Thoracic aorta (tissue), 2 donors: ENCODE measurements at regions not wholly inside any gene's neighbourhood (a gene's known extent, or its start where the extent isn't known, plus 50 kb on each side); places are given as distances from the start of the nearest gene placed in this dataset.

ENCODE experiments used
- ATAC-seq: fragments of 150-250 bp; one replicate; pipeline ENCODE4 v1.8.0; 2017; ENCODE audit warnings: low read depth; ENCODE audit not compliant: insufficient number of reproducible peaks, low FRiP score
- DNase-seq: peaks from one replicate; pipeline ENCODE4 v3.0.0-alpha.2; 2020; ENCODE audit warnings: low spot score
- H3K27ac ChIP-seq, 2 donors: fragments of 200-600 bp; sonication (generic); 1 replicate in 1 of 2; 2 replicates in 1 of 2; pipeline ENCODE4 v1.5.1; 2016; ENCODE audit warnings: mild to moderate bottlenecking in 2 of 2, moderate library complexity in 2 of 2
- H3K27me3 ChIP-seq: fragments of 200-600 bp; sonication (generic); replicated peaks from 2 replicates; pipeline ENCODE4 v1.6.0; 2016; ENCODE audit warnings: mild to moderate bottlenecking; ENCODE audit not compliant: insufficient read depth
- H3K36me3 ChIP-seq: fragments of 200-600 bp; sonication (generic); one replicate; pipeline ENCODE4 v1.5.1; 2016
- H3K4me1 ChIP-seq, 2 donors: fragments of 200-600 bp; sonication (generic); 1 replicate in 1 of 2; 2 replicates in 1 of 2; pipeline versions ENCODE4 v1.5.1 to v1.6.0; 2016; ENCODE audit warnings: low read depth in 2 of 2, mild to moderate bottlenecking in 1 of 2; ENCODE audit not compliant: control insufficient read depth in 1 of 2
- H3K4me3 ChIP-seq: fragments of 200-600 bp; sonication (generic); 2 replicates; pipeline ENCODE4 v1.5.1; 2016; ENCODE audit warnings: mild to moderate bottlenecking
- H3K9me3 ChIP-seq: fragments of 200-600 bp; sonication (generic); 2 replicates; pipeline ENCODE4 v1.5.1; 2016
- CTCF ChIP-seq: fragments of 200-600 bp; sonication (generic); IDR thresholded peaks from one replicate; pipeline ENCODE4 v1.5.1; 2019; ENCODE audit warnings: antibody characterized with exemption

DNA sequence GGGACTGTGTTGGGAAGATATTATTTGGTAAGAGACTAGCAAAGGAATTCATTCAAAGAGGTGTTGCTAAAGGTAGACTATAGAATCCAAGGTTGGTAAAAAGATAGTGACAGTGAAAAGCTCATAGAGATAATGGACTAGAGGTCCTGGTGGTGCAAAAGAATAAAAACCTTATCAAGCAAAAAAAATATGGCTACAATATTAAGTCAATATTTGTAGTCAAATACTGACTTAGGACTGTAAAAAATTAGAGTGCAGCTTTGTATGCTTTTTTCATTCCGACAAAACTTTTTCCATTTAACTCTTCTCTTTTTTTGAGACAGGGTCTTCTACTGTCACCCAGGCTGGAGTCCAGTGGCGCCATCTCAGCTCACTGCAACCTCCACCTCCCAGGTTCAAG lies 444.0 kb upstream of the AGTR1 start:
- ATAC-seq, result no peak

GRCh38 chr3:148254402-148254801 lies 443.3 kb upstream of the AGTR1 start:
- no peak for ATAC-seq
- no peaks in the 10 kb centered on the region for H3K36me3 ChIP-seq

More for the DNA sequence above, 444.0 kb upstream of the AGTR1 start:
- Histone ChIP-seq H3K9me3 (no peaks in the 10 kb centered on the region), H3K4me3 (no peak overlapping the region), H3K36me3 (no peaks in the 10 kb centered on the region), H3K27ac (no peak overlapping the region), H3K4me1 (no peaks in the 10 kb centered on the region), H3K27me3 (no peaks in the 10 kb centered on the region)
- no peak for TF ChIP-seq CTCF
- DNase-seq, result no peak

DNA sequence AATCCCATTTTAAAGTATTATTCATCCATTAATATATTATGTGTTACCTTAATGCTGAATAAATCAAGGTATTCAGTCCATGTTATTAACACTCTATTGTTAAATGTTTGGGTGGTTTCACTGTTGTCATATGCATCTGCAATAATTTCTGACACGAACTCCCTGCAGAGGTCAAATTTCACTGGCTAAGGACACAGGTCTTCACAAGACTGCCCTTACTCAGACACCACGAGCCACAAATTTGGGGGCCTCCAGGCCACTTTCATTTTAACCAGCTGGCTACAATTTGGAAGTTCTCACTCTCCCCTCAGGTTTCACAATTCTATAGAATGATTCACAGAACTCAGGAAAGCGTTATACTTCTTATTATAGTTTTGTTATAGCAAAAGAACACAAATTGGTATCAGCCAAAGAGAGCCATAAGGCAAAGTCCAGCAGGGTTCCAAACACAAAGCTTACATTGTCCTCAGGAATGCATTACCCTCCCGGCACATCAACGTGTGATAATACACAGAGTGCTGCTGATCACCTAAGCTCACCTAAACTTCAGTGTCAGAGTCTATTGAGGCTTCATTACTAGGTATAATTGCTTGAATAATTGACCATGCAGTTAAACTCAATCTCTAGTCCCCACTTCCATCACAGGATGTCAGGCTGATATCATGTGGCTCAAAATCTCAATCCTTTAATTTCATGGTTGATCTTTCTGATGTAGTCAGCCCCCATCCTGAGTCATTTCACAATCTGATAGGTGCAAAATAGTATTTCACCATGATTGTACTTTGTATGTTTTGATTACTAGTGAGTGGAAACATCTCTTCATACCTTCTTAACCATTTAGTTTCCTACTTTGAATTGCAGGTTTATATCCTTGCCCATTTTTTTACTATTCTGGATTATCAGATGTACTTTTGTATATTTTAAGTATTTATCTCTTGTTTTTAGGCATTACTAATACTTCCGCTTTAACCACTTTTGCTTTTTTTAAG lies 441.4 kb upstream of the AGTR1 start:
- no peaks in the 10 kb centered on the region for H3K27me3 ChIP-seq
- ATAC-seq, result no peak
- no peak overlapping the region for H3K4me3 ChIP-seq
- no peak for DNase-seq
- TF ChIP-seq CTCF, result no peak
- no peaks in the 10 kb centered on the region for H3K4me1 ChIP-seq
- no peaks in the 10 kb centered on the region for H3K9me3 ChIP-seq
- H3K36me3 ChIP-seq, result no peaks in the 10 kb centered on the region
- no peak overlapping the region for H3K27ac ChIP-seq

More at GRCh38 chr3:148254402-148254801, 443.3 kb upstream of the AGTR1 start:
- TF ChIP-seq CTCF, result no peak
- Histone ChIP-seq H3K27me3 (no peaks in the 10 kb centered on the region), H3K9me3 (no peaks in the 10 kb centered on the region), H3K4me1 (no peaks in the 10 kb centered on the region), H3K27ac (no peak overlapping the region), H3K4me3 (no peak overlapping the region)
- no peak for DNase-seq

DNA sequence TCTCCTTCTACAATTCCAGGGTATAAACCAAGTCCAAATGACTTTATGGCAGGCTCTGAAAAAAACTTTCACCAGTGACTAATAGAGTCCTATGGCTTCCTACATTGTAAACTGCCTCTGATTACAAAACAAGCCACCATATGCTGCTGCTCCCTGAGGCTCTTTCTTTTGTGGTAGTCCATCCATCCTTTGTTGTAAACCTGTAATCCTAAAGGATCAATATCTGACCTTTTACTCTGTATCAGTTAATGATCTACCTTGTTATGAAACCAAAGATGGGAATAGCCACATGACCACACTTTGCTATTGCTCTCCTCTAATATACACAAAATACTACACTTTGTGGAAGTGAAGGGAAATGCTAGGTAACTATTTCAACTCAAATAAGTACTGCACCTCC lies 434.7 kb upstream of the AGTR1 start:
- Histone ChIP-seq H3K4me3 (no peak overlapping the region), H3K36me3 (no peaks in the 10 kb centered on the region), H3K4me1 (no peaks in the 10 kb centered on the region), H3K9me3 (no peaks in the 10 kb centered on the region), H3K27ac (no peak overlapping the region), H3K27me3 (no peaks in the 10 kb centered on the region)
- ATAC-seq, result no peak
- DNase-seq, result no peak
- no peak for TF ChIP-seq CTCF

DNA sequence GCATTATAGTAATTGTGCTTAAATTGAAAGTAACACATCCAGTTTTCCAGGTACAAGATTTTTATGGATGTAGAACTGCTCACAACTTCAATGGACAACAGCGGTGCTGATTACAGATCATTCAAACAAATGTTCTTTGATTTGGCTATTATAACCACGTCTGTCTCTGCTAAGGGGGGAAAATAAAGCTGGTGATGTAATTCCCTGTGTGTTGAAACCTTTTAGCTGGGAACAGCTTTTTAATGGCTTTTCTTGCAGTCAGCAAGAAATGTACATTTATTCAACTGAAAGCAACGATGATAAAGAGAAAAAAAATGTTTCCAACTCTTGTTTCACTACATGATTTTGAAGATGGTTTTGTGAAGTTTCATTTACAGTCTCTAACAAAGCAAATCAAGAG lies 431.9 kb upstream of the AGTR1 start:
- Histone ChIP-seq H3K36me3 (no peaks in the 10 kb centered on the region), H3K4me3 (no peak overlapping the region), H3K27ac (no peak overlapping the region), H3K27me3 (no peaks in the 10 kb centered on the region), H3K4me1 (no peaks in the 10 kb centered on the region), H3K9me3 (no peaks in the 10 kb centered on the region)
- no peak for TF ChIP-seq CTCF
- no peak for ATAC-seq
- DNase-seq, result no peak
